GM12878 (cell line): ENCODE measurements at regions not wholly inside any gene's neighbourhood (a gene's known extent, or its start where the extent isn't known, plus 50 kb on each side); places are given as distances from the start of the nearest gene placed in this dataset.

ENCODE experiments used
- CHD2 ChIP-seq: IDR thresholded peaks from 2 replicates; pipeline ENCODE4 v1.6.1; 2011; ENCODE audit warnings: low read depth, low read length, improper control_type of control experiment, borderline replicate concordance
- CHD4 ChIP-seq: fragments of 200-600 bp; sonication (generic); IDR thresholded peaks from 2 replicates; pipeline ENCODE4 v1.6.1; 2016; ENCODE audit warnings: mild to moderate bottlenecking
- FOS ChIP-seq: IDR thresholded peaks from 3 replicates; pipeline ENCODE4 v1.6.1; 2011; ENCODE audit warnings: borderline replicate concordance; ENCODE audit not compliant: insufficient read length; ENCODE audit errors: extremely low read depth
- GABPA ChIP-seq: IDR thresholded peaks from 2 replicates; pipeline ENCODE4 v1.6.1; 2014; ENCODE audit warnings: antibody characterized with exemption, low read depth, mild to moderate bottlenecking, inconsistent platforms
- IKZF1 ChIP-seq: fragments of 450-650 bp; conservative IDR thresholded peaks from 2 replicates; pipeline ENCODE4 v1.6.1; 2017; ENCODE audit warnings: antibody characterized with exemption, mild to moderate bottlenecking
- IKZF2 ChIP-seq, 2 experiments: fragments of 450-650 bp; IDR thresholded peaks; 2 replicates each; pipeline ENCODE4 v1.6.1; 2017; ENCODE audit warnings: mild to moderate bottlenecking in 2 of 2, moderate library complexity in 2 of 2
- KLF5 ChIP-seq: fragments of 450-650 bp; IDR thresholded peaks from 2 replicates; pipeline ENCODE4 v1.6.1; 2014; ENCODE audit warnings: mild to moderate bottlenecking; ENCODE audit not compliant: partially characterized antibody
- MXI1 ChIP-seq: fragments of 150-350 bp; IDR thresholded peaks from 2 replicates; pipeline ENCODE4 v1.6.1; 2011; ENCODE audit warnings: low read depth, mild to moderate bottlenecking, inconsistent platforms, low read length, improper control_type of control experiment
- NBN ChIP-seq: fragments of 450-650 bp; IDR thresholded peaks from 2 replicates; pipeline ENCODE4 v1.6.1; 2016
- NFYA ChIP-seq: IDR thresholded peaks from 2 replicates; pipeline ENCODE4 v1.6.1; 2011; ENCODE audit warnings: low read depth, mild to moderate bottlenecking, low read length, improper control_type of control experiment, borderline replicate concordance
- NR2C1 ChIP-seq: fragments of 450-650 bp; IDR thresholded peaks from 2 replicates; pipeline ENCODE4 v1.6.1; 2017; ENCODE audit warnings: antibody characterized with exemption, mild to moderate bottlenecking, moderate library complexity
- NR2C2 ChIP-seq: IDR thresholded peaks from 2 replicates; pipeline ENCODE4 v1.6.1; 2011; ENCODE audit warnings: borderline replicate concordance, low read depth; ENCODE audit not compliant: control insufficient read depth, insufficient read length
- PAX8 ChIP-seq: fragments of 450-650 bp; IDR thresholded peaks from 2 replicates; pipeline ENCODE4 v1.6.1; 2017; ENCODE audit warnings: mild to moderate bottlenecking, moderate library complexity
- POLR2A ChIP-seq: IDR thresholded peaks from 2 replicates; pipeline ENCODE4 v1.6.1; 2011; ENCODE audit warnings: low read depth, mild to moderate bottlenecking, low read length
- RUNX3 ChIP-seq: IDR thresholded peaks from 2 replicates; pipeline ENCODE4 v1.6.1; 2012; ENCODE audit warnings: low read length, inconsistent platforms
- SUPT20H ChIP-seq: IDR thresholded peaks from 2 replicates; pipeline ENCODE4 v1.6.1; 2011; ENCODE audit warnings: low read depth, mild to moderate bottlenecking, low read length, moderate library complexity, borderline replicate concordance; ENCODE audit not compliant: control insufficient read depth
- SUZ12 ChIP-seq: fragments of 200-600 bp; sonication (generic); IDR thresholded peaks from one replicate; pipeline ENCODE4 v1.6.1; 2018; ENCODE audit warnings: antibody characterized with exemption, mild to moderate bottlenecking; ENCODE audit not compliant: unreplicated experiment
- USF2 ChIP-seq: IDR thresholded peaks from 2 replicates; pipeline ENCODE4 v1.6.1; 2011; ENCODE audit warnings: low read depth, low read length, improper control_type of control experiment, borderline replicate concordance
- ZNF622 ChIP-seq: fragments of 450-650 bp; IDR thresholded peaks from 2 replicates; pipeline ENCODE4 v1.6.1; 2017; ENCODE audit warnings: mild to moderate bottlenecking, inconsistent platforms
- TF ChIP-seq, protein P1 (sequence below), 3 experiments: IDR thresholded peaks in 2 of 3; conservative IDR thresholded peaks in 1 of 3; 2 replicates each; pipeline ENCODE4 v1.5.1; 2011; ENCODE audit warnings: low read depth in 3 of 3, low read length in 3 of 3, mild to moderate bottlenecking in 3 of 3, control low read depth in 2 of 3, moderate library complexity in 2 of 3, inconsistent platforms in 1 of 3, mixed read lengths in 1 of 3; ENCODE audit not compliant: control insufficient read depth in 2 of 3, insufficient read depth in 1 of 3; ENCODE audit errors: extremely low read depth in 1 of 3
- TF ChIP-seq, protein P2 (sequence below): fragments of 450-650 bp; IDR thresholded peaks from 2 replicates; pipeline ENCODE4 v1.6.1; 2017; ENCODE audit warnings: antibody characterized with exemption, mild to moderate bottlenecking, moderate library complexity
- TF ChIP-seq, protein P3 (sequence below): IDR thresholded peaks from 2 replicates; pipeline ENCODE4 v1.6.1; 2011; ENCODE audit warnings: borderline replicate concordance, low read depth, mild to moderate bottlenecking, moderate library complexity, mixed read lengths, low read length; ENCODE audit not compliant: insufficient read depth; ENCODE audit errors: extremely low read length
- TF ChIP-seq, protein P4 (sequence below): IDR thresholded peaks from 2 replicates; pipeline ENCODE4 v1.6.1; 2012; ENCODE audit warnings: mild to moderate bottlenecking, low read depth, low read length

DNA sequence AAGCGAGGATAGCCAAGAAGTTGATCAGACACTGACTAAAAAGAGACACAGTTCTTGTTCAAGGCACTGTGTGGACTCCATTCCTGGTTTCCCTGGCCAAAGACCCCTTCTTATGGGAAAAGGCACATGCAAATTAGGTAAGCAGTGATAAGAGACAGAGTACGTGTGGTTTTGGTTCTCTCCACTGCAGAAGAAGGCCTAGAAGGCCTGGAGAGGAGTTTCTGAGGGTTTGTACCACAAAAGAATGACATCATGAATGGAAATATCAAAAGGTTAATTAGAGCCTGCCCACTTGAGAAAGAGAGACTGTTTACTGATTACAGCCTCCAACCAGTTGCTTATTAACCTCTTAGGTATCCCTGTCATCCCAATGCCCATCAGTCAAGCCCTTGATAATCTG, 137.5 kb downstream of the ZNF365 start (continued):
- TF ChIP-seq NR2C2 (no peak), NR2C1 (no peak), ZNF622 (no peak), GABPA (no peak), CHD4 (no peak), CHD2 (no peak), IKZF2 (IDR thresholded peaks at IDR 0.05) (peak; percentile 92 to 96), RUNX3 (peak; percentile 91), MXI1 (no peak), IKZF1 (peak; percentile 91), SUPT20H (no peak), NFYA (no peak), SUZ12 (no peak), USF2 (no peak), KLF5 (no peak), POLR2A (no peak), FOS (no peak), NBN (peak; percentile 61; the same call in 1 of the 2 replicates), PAX8 (no peak)
- TF ChIP-seq, protein P1, sequence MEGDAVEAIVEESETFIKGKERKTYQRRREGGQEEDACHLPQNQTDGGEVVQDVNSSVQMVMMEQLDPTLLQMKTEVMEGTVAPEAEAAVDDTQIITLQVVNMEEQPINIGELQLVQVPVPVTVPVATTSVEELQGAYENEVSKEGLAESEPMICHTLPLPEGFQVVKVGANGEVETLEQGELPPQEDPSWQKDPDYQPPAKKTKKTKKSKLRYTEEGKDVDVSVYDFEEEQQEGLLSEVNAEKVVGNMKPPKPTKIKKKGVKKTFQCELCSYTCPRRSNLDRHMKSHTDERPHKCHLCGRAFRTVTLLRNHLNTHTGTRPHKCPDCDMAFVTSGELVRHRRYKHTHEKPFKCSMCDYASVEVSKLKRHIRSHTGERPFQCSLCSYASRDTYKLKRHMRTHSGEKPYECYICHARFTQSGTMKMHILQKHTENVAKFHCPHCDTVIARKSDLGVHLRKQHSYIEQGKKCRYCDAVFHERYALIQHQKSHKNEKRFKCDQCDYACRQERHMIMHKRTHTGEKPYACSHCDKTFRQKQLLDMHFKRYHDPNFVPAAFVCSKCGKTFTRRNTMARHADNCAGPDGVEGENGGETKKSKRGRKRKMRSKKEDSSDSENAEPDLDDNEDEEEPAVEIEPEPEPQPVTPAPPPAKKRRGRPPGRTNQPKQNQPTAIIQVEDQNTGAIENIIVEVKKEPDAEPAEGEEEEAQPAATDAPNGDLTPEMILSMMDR (IDR thresholded peaks at IDR 0.05 in 2 of 3, conservative IDR thresholded peaks at IDR 0.05 in 1 of 3; ENCODE audit: control insufficient read depth in 2 of 3, extremely low read depth in 1 of 3, insufficient read depth in 1 of 3, low read depth in 3 of 3, low read length in 3 of 3): no peak
- TF ChIP-seq, protein P2, sequence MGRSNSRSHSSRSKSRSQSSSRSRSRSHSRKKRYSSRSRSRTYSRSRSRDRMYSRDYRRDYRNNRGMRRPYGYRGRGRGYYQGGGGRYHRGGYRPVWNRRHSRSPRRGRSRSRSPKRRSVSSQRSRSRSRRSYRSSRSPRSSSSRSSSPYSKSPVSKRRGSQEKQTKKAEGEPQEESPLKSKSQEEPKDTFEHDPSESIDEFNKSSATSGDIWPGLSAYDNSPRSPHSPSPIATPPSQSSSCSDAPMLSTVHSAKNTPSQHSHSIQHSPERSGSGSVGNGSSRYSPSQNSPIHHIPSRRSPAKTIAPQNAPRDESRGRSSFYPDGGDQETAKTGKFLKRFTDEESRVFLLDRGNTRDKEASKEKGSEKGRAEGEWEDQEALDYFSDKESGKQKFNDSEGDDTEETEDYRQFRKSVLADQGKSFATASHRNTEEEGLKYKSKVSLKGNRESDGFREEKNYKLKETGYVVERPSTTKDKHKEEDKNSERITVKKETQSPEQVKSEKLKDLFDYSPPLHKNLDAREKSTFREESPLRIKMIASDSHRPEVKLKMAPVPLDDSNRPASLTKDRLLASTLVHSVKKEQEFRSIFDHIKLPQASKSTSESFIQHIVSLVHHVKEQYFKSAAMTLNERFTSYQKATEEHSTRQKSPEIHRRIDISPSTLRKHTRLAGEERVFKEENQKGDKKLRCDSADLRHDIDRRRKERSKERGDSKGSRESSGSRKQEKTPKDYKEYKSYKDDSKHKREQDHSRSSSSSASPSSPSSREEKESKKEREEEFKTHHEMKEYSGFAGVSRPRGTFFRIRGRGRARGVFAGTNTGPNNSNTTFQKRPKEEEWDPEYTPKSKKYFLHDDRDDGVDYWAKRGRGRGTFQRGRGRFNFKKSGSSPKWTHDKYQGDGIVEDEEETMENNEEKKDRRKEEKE: no peak
- TF ChIP-seq, protein P3, sequence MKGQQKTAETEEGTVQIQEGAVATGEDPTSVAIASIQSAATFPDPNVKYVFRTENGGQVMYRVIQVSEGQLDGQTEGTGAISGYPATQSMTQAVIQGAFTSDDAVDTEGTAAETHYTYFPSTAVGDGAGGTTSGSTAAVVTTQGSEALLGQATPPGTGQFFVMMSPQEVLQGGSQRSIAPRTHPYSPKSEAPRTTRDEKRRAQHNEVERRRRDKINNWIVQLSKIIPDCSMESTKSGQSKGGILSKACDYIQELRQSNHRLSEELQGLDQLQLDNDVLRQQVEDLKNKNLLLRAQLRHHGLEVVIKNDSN: no peak
- TF ChIP-seq, protein P4, sequence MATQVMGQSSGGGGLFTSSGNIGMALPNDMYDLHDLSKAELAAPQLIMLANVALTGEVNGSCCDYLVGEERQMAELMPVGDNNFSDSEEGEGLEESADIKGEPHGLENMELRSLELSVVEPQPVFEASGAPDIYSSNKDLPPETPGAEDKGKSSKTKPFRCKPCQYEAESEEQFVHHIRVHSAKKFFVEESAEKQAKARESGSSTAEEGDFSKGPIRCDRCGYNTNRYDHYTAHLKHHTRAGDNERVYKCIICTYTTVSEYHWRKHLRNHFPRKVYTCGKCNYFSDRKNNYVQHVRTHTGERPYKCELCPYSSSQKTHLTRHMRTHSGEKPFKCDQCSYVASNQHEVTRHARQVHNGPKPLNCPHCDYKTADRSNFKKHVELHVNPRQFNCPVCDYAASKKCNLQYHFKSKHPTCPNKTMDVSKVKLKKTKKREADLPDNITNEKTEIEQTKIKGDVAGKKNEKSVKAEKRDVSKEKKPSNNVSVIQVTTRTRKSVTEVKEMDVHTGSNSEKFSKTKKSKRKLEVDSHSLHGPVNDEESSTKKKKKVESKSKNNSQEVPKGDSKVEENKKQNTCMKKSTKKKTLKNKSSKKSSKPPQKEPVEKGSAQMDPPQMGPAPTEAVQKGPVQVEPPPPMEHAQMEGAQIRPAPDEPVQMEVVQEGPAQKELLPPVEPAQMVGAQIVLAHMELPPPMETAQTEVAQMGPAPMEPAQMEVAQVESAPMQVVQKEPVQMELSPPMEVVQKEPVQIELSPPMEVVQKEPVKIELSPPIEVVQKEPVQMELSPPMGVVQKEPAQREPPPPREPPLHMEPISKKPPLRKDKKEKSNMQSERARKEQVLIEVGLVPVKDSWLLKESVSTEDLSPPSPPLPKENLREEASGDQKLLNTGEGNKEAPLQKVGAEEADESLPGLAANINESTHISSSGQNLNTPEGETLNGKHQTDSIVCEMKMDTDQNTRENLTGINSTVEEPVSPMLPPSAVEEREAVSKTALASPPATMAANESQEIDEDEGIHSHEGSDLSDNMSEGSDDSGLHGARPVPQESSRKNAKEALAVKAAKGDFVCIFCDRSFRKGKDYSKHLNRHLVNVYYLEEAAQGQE: no peak
